ENCODE measurements at regions not wholly inside any gene's neighbourhood (a gene's known extent, or its start where the extent isn't known, plus 50 kb on each side); places are given as distances from the start of the nearest gene placed in this dataset.

DNA sequence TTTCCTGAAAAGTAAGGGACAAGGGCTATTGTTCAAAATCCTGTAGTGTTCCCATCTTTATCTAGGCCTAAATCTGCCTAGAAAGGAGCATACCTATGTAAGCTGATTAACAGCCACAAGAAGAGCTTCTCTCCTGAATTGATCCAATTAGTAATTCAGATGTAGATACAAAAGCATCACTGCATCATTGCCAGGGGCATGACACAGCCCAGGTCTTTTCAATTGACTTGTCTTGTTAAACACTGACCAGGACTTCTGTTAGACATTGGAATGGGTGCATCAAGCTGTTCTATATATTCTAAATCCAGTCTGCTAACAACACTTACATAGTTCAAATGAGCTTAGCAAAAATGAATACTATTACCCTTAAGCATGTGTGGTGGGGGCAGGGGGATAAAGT, 589.2 kb downstream of the INHBA start:
- H3K79me2 ChIP-seq (ENCODE audit: low read depth) = no peaks in the 10 kb centered on the region
- H3K27ac ChIP-seq = no peak overlapping the region
- no peaks in the 10 kb centered on the region for H3K9me3 ChIP-seq (ENCODE audit: low read depth)
- no peaks in the 10 kb centered on the region for H3F3A ChIP-seq (ENCODE audit: low read depth)
- H3K9ac ChIP-seq = no peak overlapping the region
- peaks cover 40% of the 10 kb centered on the region for H3K27me3 ChIP-seq
- Mint-ChIP-seq H3K4me3 (no peak overlapping the region), H3K9me3 (no peaks in the 10 kb centered on the region), H3K4me1 (no peaks in the 10 kb centered on the region), H3K27ac (no peak overlapping the region), H3K36me3 (no peaks in the 10 kb centered on the region), H3K27me3 (ENCODE audit: insufficient read depth, low read depth) (no peaks in the 10 kb centered on the region)
- H4K20me1 ChIP-seq (ENCODE audit: low read depth) = no peaks in the 10 kb centered on the region
- H3K4me2 ChIP-seq = no peak overlapping the region
- peak; percentile 81 for TF ChIP-seq EZH2phosphoT487 (IDR thresholded peaks at IDR 0.05)
- no peak for TF ChIP-seq CTCF (IDR thresholded peaks at IDR 0.05)
- DNase-seq (ENCODE audit: low spot score) = peak; percentile 59
- no peaks in the 10 kb centered on the region for H3K36me3 ChIP-seq
- no peak overlapping the region for H3K4me3 ChIP-seq
- H3K4me1 ChIP-seq = peaks cover 8% of the 10 kb centered on the region
- no peak overlapping the region for H2AFZ ChIP-seq (replicated peaks)

DNA sequence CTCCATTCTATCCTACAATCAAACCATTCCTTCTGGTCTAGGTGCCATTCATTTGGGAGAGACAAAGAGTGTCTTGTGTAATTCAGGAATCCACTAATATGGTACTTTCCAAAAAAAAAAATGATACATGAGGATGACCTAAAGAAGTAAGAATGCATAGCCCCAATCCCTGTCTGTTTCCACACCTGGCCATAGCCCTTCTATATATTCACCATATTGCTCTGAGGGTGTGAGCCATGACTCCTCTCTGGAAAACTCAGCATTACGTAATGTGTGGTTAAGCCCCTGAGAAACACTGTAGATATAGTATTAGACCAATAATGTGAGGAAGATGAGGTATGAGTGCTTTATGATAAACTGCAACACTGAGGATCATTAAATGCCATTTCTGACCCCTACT, 592.7 kb downstream of the INHBA start:
- Histone ChIP-seq H3K4me1 (peaks cover 8% of the 10 kb centered on the region), H3K4me3 (no peak overlapping the region), H3K9ac (no peak overlapping the region), H3K79me2 (ENCODE audit: low read depth) (no peaks in the 10 kb centered on the region), H3K4me2 (no peak overlapping the region), H3K9me3 (ENCODE audit: low read depth) (no peaks in the 10 kb centered on the region), H4K20me1 (ENCODE audit: low read depth) (no peaks in the 10 kb centered on the region), H3K27me3 (peaks cover 27% of the 10 kb centered on the region), H3K27ac (no peak overlapping the region), H3K36me3 (no peaks in the 10 kb centered on the region), H2AFZ (replicated peaks) (no peak overlapping the region), H3F3A (ENCODE audit: low read depth) (no peaks in the 10 kb centered on the region)
- H3K27ac Mint-ChIP-seq = no peak overlapping the region
- DNase-seq (ENCODE audit: low spot score) = no peak
- TF ChIP-seq EZH2phosphoT487 (IDR thresholded peaks at IDR 0.05) (no peak), EZH2 (IDR thresholded peaks at IDR 0.05) (no peak), CTCF (IDR thresholded peaks at IDR 0.05) (no peak)
- peaks cover 3% of the 10 kb centered on the region for H3K4me1 Mint-ChIP-seq
- no peaks in the 10 kb centered on the region for H3K27me3 Mint-ChIP-seq (ENCODE audit: insufficient read depth, low read depth)
- no peaks in the 10 kb centered on the region for H3K36me3 Mint-ChIP-seq
- H3K4me3 Mint-ChIP-seq = no peak overlapping the region
- H3K9me3 Mint-ChIP-seq = no peaks in the 10 kb centered on the region

GRCh38 chr7:41108821-41109220, 594.1 kb downstream of the INHBA start:
- Histone ChIP-seq H3F3A (ENCODE audit: low read depth) (no peaks in the 10 kb centered on the region), H3K79me2 (ENCODE audit: low read depth) (no peaks in the 10 kb centered on the region), H3K4me3 (no peak overlapping the region), H3K36me3 (no peaks in the 10 kb centered on the region), H3K27me3 (peaks cover 16% of the 10 kb centered on the region), H3K9me3 (ENCODE audit: low read depth) (no peaks in the 10 kb centered on the region), H3K9ac (no peak overlapping the region), H2AFZ (replicated peaks) (no peak overlapping the region), H4K20me1 (ENCODE audit: low read depth) (no peaks in the 10 kb centered on the region), H3K4me2 (no peak overlapping the region), H3K27ac (no peak overlapping the region), H3K4me1 (peaks cover 7% of the 10 kb centered on the region)
- Mint-ChIP-seq H3K4me3 (no peak overlapping the region), H3K27ac (no peak overlapping the region), H3K9me3 (no peaks in the 10 kb centered on the region), H3K4me1 (peaks cover 3% of the 10 kb centered on the region), H3K36me3 (no peaks in the 10 kb centered on the region), H3K27me3 (ENCODE audit: insufficient read depth, low read depth) (no peaks in the 10 kb centered on the region)
- TF ChIP-seq CTCF (IDR thresholded peaks at IDR 0.05) (no peak), EZH2 (IDR thresholded peaks at IDR 0.05) (no peak), EZH2phosphoT487 (IDR thresholded peaks at IDR 0.05) (no peak)
- no peak for DNase-seq (ENCODE audit: low spot score)

Data from neural progenitor cell (in vitro differentiated cells).